ENCODE measurements at regions not wholly inside any gene's neighbourhood (a gene's known extent, or its start where the extent isn't known, plus 50 kb on each side); places are given as distances from the start of the nearest gene placed in this dataset.

DNA sequence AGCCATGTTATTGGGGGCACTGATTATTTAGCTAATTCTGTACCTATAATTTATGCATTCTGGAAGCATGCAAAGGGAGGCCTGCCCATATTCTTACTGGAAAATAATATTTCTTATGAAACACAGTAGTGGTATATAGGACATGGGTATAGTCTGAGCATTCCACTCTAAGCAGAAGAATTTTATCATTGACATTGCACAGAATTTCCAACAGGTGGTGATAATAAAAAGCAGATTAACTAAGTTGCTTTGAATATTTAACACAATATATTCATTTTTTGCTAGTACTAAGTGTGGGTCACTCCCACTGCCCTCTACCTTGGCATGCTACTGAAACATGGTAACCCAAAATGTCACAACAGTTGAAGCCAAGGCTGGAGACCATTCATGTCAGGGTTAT lies 728.8 kb upstream of the FAT3 start:
- TF ChIP-seq, protein P1, sequence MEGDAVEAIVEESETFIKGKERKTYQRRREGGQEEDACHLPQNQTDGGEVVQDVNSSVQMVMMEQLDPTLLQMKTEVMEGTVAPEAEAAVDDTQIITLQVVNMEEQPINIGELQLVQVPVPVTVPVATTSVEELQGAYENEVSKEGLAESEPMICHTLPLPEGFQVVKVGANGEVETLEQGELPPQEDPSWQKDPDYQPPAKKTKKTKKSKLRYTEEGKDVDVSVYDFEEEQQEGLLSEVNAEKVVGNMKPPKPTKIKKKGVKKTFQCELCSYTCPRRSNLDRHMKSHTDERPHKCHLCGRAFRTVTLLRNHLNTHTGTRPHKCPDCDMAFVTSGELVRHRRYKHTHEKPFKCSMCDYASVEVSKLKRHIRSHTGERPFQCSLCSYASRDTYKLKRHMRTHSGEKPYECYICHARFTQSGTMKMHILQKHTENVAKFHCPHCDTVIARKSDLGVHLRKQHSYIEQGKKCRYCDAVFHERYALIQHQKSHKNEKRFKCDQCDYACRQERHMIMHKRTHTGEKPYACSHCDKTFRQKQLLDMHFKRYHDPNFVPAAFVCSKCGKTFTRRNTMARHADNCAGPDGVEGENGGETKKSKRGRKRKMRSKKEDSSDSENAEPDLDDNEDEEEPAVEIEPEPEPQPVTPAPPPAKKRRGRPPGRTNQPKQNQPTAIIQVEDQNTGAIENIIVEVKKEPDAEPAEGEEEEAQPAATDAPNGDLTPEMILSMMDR (IDR thresholded peaks at IDR 0.05): no peak
- TF ChIP-seq, protein P2, sequence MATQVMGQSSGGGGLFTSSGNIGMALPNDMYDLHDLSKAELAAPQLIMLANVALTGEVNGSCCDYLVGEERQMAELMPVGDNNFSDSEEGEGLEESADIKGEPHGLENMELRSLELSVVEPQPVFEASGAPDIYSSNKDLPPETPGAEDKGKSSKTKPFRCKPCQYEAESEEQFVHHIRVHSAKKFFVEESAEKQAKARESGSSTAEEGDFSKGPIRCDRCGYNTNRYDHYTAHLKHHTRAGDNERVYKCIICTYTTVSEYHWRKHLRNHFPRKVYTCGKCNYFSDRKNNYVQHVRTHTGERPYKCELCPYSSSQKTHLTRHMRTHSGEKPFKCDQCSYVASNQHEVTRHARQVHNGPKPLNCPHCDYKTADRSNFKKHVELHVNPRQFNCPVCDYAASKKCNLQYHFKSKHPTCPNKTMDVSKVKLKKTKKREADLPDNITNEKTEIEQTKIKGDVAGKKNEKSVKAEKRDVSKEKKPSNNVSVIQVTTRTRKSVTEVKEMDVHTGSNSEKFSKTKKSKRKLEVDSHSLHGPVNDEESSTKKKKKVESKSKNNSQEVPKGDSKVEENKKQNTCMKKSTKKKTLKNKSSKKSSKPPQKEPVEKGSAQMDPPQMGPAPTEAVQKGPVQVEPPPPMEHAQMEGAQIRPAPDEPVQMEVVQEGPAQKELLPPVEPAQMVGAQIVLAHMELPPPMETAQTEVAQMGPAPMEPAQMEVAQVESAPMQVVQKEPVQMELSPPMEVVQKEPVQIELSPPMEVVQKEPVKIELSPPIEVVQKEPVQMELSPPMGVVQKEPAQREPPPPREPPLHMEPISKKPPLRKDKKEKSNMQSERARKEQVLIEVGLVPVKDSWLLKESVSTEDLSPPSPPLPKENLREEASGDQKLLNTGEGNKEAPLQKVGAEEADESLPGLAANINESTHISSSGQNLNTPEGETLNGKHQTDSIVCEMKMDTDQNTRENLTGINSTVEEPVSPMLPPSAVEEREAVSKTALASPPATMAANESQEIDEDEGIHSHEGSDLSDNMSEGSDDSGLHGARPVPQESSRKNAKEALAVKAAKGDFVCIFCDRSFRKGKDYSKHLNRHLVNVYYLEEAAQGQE (IDR thresholded peaks at IDR 0.05; ENCODE audit: insufficient read depth in 1 of 2, low read depth in 2 of 2, low read length in 1 of 2): no peak
- no peak for TF ChIP-seq TCF7L2 (IDR thresholded peaks at IDR 0.05; ENCODE audit: low read depth, low read length)
- TF ChIP-seq SIN3A (IDR thresholded peaks at IDR 0.05; ENCODE audit: borderline replicate concordance, insufficient read depth, low read depth, low read length): no peak
